HAP-1 (cell line): ENCODE measurements at regions not wholly inside any gene's neighbourhood (a gene's known extent, or its start where the extent isn't known, plus 50 kb on each side); places are given as distances from the start of the nearest gene placed in this dataset.

Source experiments
- DNase-seq, 2 experiments: peaks; one replicate each; pipeline ENCODE4 v3.0.0-alpha.2; 2016 to 2020; ENCODE audit warnings: low spot score in 2 of 2
- H3K27me3 ChIP-seq: fragments of 250-450 bp; sonication (Bioruptor Pico); 2 replicates; pipeline ENCODE4 v1.5.1; 2020; ENCODE audit warnings: low read depth, mild to moderate bottlenecking, moderate library complexity
- H3K36me3 ChIP-seq: fragments of 250-450 bp; sonication (Bioruptor Pico); replicated peaks from 2 replicates; pipeline ENCODE4 v1.5.1; 2020; ENCODE audit warnings: mild to moderate bottlenecking
- H3K4me1 ChIP-seq: fragments of 250-450 bp; sonication (Bioruptor Pico); 2 replicates; pipeline ENCODE4 v1.5.1; 2020; ENCODE audit warnings: mild to moderate bottlenecking
- H3K4me3 ChIP-seq: fragments of 250-450 bp; sonication (Bioruptor Pico); 2 replicates; pipeline ENCODE4 v1.5.1; 2020; ENCODE audit warnings: mild to moderate bottlenecking, moderate library complexity
- H3K9me3 ChIP-seq: fragments of 250-450 bp; sonication (Bioruptor Pico); 2 replicates; pipeline ENCODE4 v1.5.1; 2020; ENCODE audit warnings: mild to moderate bottlenecking, moderate library complexity
- in situ Hi-C: fragments of 300-500 bp; cut with MboI; formaldehyde crosslinking; loops from 3 replicates; pipeline ENCODE4 v1.14.3; 2020; ENCODE audit warnings: low sequenced_read_pairs, inconsistent platforms, mixed read lengths

DNA sequence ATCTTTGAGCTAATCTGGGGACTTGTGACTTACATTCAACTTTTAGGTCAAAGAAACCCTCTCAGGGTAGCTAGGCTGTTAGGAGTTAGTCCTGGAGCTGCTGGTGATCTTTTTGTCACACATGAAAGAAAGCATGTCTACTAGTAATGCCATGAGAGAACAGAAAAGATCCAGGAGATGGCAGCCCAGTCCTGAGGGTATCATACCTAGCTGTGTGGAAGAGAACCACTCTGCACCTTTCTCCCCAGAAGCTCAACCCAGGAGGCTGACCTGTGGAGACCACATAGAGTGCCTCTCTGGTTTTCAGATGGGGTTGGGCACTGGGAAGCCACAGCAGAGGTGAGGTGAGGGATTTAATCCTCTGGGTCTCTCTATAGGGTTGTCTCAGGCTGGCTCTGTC lies 460.2 kb upstream of the UBE2E3 start:
- in situ Hi-C loops: no loop called here
- no peak for DNase-seq
- no peaks in the 10 kb centered on the region for H3K27me3 ChIP-seq

DNA sequence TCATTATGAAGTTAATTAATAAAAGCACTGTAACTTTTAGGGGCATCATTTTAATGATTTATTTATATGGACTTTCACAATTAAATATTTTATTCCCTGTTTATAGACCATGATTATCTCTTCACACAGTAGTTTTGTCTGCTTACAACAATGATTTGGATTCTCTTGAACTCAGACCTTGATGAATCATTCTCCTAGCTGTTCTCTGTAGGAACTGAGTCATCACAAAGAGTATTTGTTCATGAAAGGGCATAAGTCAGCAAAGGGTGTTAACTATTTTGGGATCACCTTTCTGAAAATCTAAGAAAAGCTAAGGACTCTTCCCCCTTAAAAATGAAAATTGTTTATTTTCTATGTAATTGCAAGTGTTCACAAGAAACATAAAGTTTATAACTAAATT lies 461.1 kb upstream of the UBE2E3 start:
- no peak overlapping the region for H3K4me3 ChIP-seq
- in situ Hi-C loops: no loop called here
- H3K36me3 ChIP-seq: no peaks in the 10 kb centered on the region
- no peak for DNase-seq
- H3K27me3 ChIP-seq: no peaks in the 10 kb centered on the region
- H3K9me3 ChIP-seq: no peaks in the 10 kb centered on the region
- H3K4me1 ChIP-seq: peaks cover 11% of the 10 kb centered on the region

More for the DNA sequence above, 460.2 kb upstream of the UBE2E3 start:
- Histone ChIP-seq H3K4me3 (no peak overlapping the region), H3K36me3 (no peaks in the 10 kb centered on the region), H3K4me1 (peaks cover 11% of the 10 kb centered on the region), H3K9me3 (no peaks in the 10 kb centered on the region)

DNA sequence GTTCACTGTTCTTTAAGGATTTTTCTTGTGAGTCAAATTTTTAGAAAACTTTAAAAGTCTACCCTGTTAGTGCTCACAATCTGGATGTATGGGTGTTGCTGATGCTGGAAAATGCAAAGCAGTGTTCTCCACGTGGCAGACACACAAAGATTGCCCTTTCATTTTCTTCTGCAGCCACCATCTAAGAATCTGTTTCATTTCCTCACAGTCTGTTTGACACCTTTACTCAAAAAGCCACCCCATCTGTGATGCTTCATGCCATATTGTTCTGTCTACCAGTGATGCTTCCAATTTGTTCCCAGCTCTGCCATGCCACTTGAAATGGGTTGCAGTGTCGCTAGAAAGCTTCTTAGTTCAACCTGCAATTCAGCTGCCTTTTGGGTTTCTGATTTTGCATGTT lies 464.2 kb upstream of the UBE2E3 start:
- no peak for DNase-seq
- Histone ChIP-seq H3K36me3 (no peaks in the 10 kb centered on the region), H3K4me1 (peaks cover 8% of the 10 kb centered on the region), H3K9me3 (no peaks in the 10 kb centered on the region), H3K4me3 (no peak overlapping the region), H3K27me3 (no peaks in the 10 kb centered on the region)
- in situ Hi-C loops: no loop called here

DNA sequence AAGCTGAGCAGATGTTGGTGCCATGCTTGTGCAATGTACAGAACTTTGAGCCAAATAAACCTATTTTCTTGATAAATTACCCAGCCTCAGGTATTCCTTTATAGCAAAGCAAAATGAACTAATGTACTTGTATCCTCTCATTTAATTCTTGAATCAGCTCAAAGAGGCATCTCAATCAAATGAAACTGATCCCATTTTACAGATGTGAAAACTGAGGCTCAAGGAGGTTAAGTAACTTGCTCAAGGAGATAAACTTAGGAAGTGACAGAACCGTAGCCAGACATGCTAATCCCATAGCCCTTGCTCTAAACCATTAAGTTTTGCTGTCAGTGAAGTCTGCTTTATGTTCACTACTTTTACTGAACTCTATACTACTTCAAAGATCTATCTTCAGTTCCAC lies 467.0 kb upstream of the UBE2E3 start:
- Histone ChIP-seq H3K27me3 (no peaks in the 10 kb centered on the region), H3K4me3 (no peak overlapping the region), H3K9me3 (no peaks in the 10 kb centered on the region), H3K36me3 (no peaks in the 10 kb centered on the region), H3K4me1 (peaks cover 3% of the 10 kb centered on the region; the same call in 1 of the 2 replicates)
- in situ Hi-C loops: no loop called here
- no peak for DNase-seq

DNA sequence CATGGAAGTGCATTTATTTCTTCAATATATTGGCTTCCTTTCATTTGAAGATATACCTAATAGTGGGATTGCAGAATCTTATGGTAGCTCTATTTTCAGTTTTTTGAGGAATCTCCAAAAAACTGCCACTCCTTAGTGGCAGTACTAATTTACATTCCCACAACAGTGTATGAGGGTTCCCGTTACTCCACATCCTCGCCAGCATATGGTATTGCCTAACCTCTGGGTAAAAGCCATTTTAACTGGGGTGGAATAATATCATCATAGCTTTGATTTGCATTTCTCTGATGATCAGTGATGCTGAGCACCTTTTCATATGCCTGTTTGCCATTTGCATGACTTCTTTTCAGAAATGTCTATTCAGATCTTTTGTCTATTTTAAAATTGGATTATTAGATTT lies 471.9 kb upstream of the UBE2E3 start:
- Histone ChIP-seq H3K9me3 (no peaks in the 10 kb centered on the region), H3K4me1 (no peaks in the 10 kb centered on the region; the same call in 1 of the 2 replicates), H3K27me3 (no peaks in the 10 kb centered on the region), H3K36me3 (no peaks in the 10 kb centered on the region), H3K4me3 (no peak overlapping the region)
- DNase-seq: no peak
- in situ Hi-C loops: no loop called here

DNA sequence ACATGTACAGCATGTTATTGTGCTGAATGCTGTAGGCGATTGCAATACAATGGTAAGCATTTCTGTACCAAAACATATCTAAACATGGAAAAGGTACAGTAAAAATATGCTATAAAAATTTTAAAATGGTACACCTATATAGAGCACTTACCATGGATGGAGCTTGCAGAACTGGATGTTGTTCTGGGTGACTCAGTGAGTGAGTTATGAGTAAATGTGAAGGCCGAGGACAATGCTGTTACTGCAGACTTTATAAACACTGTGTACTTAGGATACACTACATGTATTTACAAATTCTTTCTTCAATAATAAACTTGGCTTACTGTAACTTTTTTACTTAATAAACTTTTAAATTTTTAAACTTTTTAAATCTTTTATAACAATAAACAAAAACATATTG lies 473.4 kb upstream of the UBE2E3 start:
- no peaks in the 10 kb centered on the region for H3K27me3 ChIP-seq
- no peak overlapping the region for H3K4me3 ChIP-seq
- no peaks in the 10 kb centered on the region for H3K36me3 ChIP-seq
- H3K9me3 ChIP-seq: no peaks in the 10 kb centered on the region
- in situ Hi-C loops: no loop called here
- no peak for DNase-seq
- H3K4me1 ChIP-seq: no peaks in the 10 kb centered on the region; the same call in 1 of the 2 replicates

DNA sequence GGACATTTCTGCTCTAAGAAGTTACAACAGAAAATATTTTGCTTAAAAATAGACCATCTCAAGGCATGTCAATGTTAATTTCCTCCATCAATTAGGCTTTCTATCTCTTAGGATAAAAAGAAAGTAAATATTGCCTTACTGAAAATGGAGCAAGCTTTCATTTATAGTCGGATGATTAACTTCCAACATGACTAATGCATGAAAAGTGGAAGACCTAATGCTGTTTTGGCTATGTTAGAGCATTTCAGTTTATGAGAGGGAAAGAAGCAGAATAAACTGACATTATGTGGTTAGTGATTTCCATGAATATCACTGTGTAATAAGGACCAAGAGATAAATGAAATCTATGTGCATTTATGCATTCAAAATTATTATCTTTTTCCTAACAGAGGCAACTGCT lies 475.2 kb upstream of the UBE2E3 start:
- in situ Hi-C loops: no loop called here
- H3K36me3 ChIP-seq: no peaks in the 10 kb centered on the region
- no peaks in the 10 kb centered on the region for H3K9me3 ChIP-seq
- DNase-seq: no peak
- no peak overlapping the region for H3K4me3 ChIP-seq
- no peaks in the 10 kb centered on the region for H3K27me3 ChIP-seq
- no peaks in the 10 kb centered on the region; the same call in 1 of the 2 replicates for H3K4me1 ChIP-seq

DNA sequence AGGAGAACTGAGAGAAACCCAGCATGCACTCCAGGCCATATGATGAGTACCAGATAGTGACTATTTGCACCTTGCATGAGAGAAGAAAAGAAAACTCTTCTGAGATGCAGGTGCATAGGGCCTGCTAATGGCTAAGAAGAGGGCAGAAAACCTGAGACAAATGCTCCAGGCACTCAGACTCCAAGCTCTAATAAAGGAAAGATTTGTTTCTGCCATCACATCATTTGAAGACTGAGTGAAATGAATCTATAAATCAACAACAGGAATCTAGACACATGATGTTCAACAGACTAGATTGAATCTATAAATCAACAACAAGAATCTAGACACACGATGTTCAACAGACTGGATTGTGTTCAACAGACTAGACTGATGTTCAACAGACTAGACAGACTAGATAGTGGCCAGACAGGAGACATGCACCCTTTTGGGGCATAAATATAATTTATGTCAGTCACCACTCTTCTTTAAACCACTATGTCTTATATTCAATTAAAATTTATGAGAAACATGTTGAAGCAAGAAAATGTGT lies 482.7 kb upstream of the UBE2E3 start:
- no peak overlapping the region for H3K4me3 ChIP-seq
- no peaks in the 10 kb centered on the region for H3K4me1 ChIP-seq
- H3K36me3 ChIP-seq: no peaks in the 10 kb centered on the region
- DNase-seq: no peak
- in situ Hi-C loops: no loop called here
- no peaks in the 10 kb centered on the region for H3K9me3 ChIP-seq
- H3K27me3 ChIP-seq: no peaks in the 10 kb centered on the region

DNA sequence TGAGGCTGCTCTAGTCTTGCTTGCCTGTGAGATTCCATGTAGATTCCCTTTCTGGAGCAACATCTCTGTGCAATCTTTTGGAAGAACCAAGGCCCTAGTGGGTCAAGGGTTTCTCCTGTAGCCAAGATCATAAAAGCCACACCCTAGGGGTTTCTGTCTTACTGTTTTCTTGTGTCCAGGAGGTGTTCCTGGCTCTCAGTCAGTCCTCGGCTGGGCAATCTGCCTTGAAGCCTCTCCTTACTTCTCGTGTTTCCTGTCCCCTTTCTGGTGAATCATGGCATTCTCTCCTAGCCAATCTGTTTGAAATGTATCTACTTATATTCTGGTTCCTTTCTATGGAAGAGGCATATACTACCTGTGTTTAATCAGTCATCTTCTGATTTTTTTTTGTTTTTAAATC lies 484.8 kb upstream of the UBE2E3 start:
- in situ Hi-C loops: no loop called here
- DNase-seq: no peak
- H3K36me3 ChIP-seq: no peaks in the 10 kb centered on the region

DNA sequence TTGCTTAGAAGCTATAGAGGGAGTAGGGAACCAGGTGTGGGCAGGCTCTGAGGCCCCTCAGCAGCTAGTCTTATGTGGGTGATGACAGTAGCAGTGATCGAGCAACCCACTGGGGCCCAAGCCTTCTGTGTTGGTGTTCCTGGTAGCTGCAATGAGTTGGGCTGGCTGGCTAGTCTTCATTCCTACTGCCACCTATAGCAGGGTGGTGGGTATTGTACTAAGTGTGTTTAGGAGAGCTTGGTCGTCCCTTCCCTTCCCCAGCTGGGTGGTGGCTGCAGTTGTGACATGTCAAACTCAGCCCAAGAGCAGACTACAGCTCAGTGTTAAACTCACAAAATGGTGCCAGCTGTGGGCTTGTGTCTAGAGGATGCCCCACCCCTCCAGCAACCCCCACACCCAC lies 486.1 kb upstream of the UBE2E3 start:
- H3K9me3 ChIP-seq: no peaks in the 10 kb centered on the region
- H3K27me3 ChIP-seq: no peaks in the 10 kb centered on the region
- H3K4me3 ChIP-seq: no peak overlapping the region
- no peak for DNase-seq
- in situ Hi-C loops: no loop called here
- no peaks in the 10 kb centered on the region for H3K36me3 ChIP-seq
- no peaks in the 10 kb centered on the region for H3K4me1 ChIP-seq

More for the DNA sequence above, 484.8 kb upstream of the UBE2E3 start:
- H3K9me3 ChIP-seq: no peaks in the 10 kb centered on the region
- H3K4me3 ChIP-seq: no peak overlapping the region
- H3K27me3 ChIP-seq: no peaks in the 10 kb centered on the region
- no peaks in the 10 kb centered on the region for H3K4me1 ChIP-seq

DNA sequence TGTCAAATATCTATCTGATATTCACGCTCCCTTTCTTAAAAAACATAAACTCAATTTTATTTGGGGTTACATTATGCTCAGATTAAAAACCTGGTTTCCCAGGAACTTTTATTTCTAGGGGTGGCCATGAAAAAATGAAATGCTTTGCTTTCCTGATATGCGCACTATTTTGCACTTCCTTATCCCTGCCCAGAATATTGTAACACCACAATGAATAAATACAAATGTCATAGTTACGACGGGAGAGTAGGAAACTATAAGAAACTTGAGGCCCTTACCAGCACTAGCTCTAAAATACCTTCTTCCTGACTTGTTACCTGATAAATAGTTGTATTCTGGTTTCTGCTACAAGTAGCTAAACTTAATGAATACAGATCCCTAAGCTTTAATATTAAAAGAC lies 475.6 kb upstream of the CWC22 start:
- no peaks in the 10 kb centered on the region for H3K27me3 ChIP-seq
- in situ Hi-C loops: no loop called here
- no peak for DNase-seq
- no peaks in the 10 kb centered on the region for H3K4me1 ChIP-seq
- no peaks in the 10 kb centered on the region for H3K9me3 ChIP-seq
- no peaks in the 10 kb centered on the region for H3K36me3 ChIP-seq
- H3K4me3 ChIP-seq: no peak overlapping the region

DNA sequence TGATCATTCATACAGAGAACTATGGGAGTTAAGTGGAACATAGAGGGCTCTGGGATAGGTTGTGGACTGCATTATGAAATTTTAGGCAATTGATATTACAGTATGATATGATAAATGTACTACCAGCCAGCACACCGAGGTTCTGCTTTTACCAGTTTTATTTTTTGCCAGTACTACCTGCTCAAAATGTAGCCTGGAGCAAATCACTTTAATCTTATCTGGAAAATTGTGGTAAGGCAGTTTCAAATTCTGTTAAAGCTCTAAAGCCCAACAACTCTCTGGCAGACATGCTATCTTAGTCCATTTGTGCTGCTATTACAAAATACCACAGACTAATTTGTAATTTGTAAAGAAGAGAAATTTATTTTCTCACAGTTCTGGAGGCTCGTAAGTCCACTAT lies 474.9 kb upstream of the CWC22 start:
- Histone ChIP-seq H3K36me3 (no peaks in the 10 kb centered on the region), H3K27me3 (no peaks in the 10 kb centered on the region), H3K4me1 (no peaks in the 10 kb centered on the region), H3K9me3 (no peaks in the 10 kb centered on the region), H3K4me3 (no peak overlapping the region)
- in situ Hi-C loops: no loop called here
- no peak for DNase-seq

DNA sequence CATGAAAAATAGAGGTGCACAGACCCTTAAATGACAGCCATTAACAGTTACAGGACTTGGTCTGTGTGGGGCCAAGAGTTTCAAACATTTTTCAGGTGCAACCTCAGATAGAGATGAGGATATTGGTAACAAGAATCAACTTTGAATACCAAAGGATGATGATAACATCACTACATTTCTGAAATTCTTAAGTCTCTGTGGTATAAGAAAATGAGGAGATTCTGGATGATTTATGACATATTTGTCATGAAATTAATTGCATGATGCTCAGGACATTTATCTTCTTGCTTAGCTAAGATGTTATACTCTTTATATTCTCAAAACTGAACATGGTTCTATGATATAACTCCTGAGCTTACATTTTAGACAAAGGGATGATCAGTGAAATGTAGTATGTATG lies 471.8 kb upstream of the CWC22 start:
- Histone ChIP-seq H3K4me1 (no peaks in the 10 kb centered on the region), H3K9me3 (no peaks in the 10 kb centered on the region), H3K36me3 (no peaks in the 10 kb centered on the region), H3K4me3 (no peak overlapping the region), H3K27me3 (no peaks in the 10 kb centered on the region)
- in situ Hi-C loops: no loop called here
- no peak for DNase-seq

DNA sequence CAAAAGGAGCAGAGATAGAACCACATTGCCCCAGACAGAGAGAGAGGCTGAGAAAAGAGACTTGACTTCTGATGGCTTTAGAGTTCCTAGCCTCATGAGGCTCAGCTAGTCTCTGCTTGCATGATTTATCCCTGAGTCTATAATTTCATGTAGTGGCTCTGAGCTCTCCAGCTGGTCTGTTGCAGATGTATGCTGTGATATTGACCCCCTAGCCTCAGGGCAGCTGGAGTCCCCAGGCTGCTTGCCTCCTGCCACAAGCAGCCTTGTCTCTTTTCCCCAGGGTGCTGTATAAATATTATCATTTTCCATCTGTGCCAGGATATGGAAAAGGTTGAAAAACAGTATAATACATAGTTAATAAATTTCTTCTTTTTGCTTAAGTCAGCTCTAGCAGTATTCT lies 467.6 kb upstream of the CWC22 start:
- Histone ChIP-seq H3K4me1 (no peaks in the 10 kb centered on the region), H3K27me3 (no peaks in the 10 kb centered on the region), H3K36me3 (no peaks in the 10 kb centered on the region), H3K4me3 (no peak overlapping the region), H3K9me3 (no peaks in the 10 kb centered on the region)
- no peak for DNase-seq
- in situ Hi-C loops: no loop called here

DNA sequence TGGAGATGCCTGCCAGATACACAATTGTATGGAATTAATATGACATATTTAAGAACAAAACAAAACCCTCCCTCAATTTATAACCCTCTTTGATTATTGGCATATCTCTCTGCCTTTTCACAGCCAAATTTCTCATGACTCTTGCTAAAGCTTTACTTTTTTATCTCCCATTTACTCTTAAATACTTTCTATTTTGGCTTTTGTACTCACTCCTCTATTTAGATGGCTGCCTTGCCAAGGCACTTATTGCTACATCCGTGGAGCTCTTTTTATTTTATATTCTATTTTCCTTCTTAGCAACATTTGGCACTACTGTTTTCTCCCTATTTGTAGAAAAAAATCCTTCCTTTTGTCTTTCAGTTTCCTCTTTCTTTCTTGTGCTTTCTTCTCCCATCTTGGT lies 466.4 kb upstream of the CWC22 start:
- Histone ChIP-seq H3K27me3 (no peaks in the 10 kb centered on the region), H3K4me1 (no peaks in the 10 kb centered on the region), H3K36me3 (no peaks in the 10 kb centered on the region), H3K4me3 (no peak overlapping the region), H3K9me3 (no peaks in the 10 kb centered on the region)
- no peak for DNase-seq
- in situ Hi-C loops: no loop called here
